ENCODE measurements at regions not wholly inside any gene's neighbourhood (a gene's known extent, or its start where the extent isn't known, plus 50 kb on each side); places are given as distances from the start of the nearest gene placed in this dataset.

- DNase-seq (ENCODE audit: low spot score): no peak
Observed at GRCh38 chr4:52288212-52288855, 237.2 kb downstream of the SPATA18 start.

DNA sequence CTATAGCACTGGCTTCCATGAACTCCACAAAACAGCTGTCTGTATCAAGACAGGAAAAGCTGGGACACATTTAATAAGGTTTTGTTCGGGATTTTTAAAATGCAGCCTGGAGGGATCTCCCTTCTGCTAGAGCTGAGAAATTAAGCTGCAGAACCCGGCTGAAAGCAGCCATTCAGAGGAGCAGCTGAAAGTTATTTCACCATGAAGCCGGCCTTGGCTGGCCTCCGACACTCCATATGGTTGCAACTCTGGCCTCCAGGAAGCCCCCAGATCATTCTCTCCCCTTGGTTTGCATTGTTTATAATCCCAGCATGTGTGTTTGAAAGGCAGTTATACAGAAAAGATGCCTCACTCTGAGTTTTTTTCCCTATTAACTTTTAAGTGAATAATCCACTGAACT, 239.4 kb downstream of the SPATA18 start:
- DNase-seq (ENCODE audit: low spot score): no peak

- no peak for DNase-seq (ENCODE audit: low spot score)
Observed at GRCh38 chr4:52292245-52292644, 241.1 kb downstream of the SPATA18 start.

DNA sequence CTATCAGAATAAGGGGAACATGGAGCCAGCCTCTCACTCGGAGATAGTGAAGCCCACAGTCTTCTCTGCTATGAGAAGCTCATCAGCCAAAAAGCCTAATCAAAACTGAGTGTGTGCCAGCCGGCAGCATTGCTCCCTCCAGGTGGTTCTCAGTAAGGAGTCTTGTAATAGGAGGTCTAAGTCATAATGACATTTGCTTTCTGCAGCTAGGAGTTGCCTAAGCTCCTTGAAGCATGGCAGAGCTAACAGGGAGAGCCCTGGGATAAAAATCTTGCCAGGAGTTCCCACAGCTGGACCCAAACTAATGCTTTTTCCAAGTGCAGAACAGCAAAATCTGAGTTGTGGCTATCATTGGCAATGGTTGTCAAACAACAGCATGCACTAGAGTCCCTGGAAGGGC, 245.2 kb downstream of the SPATA18 start:
- no peak for DNase-seq (ENCODE audit: low spot score)

GRCh38 chr4:52298444-52298843, 247.3 kb downstream of the SPATA18 start:
- no peak for DNase-seq (ENCODE audit: low spot score)

DNA sequence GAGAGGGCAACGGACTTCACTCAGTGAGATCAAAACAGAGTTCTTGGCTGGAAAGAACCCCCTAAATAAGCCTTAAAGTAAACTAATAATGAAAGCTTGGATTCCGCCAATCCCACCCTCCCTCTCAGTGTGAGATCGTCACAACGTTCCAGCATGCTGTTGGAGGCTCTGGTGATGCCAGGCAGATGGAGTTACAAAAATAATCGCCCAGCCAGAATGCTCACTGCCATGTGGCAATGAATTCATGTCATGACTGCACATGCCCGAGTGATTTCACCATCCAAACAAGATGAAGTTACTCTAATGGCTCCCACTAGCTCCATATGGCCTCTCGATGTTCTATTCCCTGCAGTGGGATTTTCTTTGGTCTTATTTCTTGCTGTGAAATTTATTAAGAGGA, 248.0 kb downstream of the SPATA18 start:
- no peak for DNase-seq (ENCODE audit: low spot score)

DNA sequence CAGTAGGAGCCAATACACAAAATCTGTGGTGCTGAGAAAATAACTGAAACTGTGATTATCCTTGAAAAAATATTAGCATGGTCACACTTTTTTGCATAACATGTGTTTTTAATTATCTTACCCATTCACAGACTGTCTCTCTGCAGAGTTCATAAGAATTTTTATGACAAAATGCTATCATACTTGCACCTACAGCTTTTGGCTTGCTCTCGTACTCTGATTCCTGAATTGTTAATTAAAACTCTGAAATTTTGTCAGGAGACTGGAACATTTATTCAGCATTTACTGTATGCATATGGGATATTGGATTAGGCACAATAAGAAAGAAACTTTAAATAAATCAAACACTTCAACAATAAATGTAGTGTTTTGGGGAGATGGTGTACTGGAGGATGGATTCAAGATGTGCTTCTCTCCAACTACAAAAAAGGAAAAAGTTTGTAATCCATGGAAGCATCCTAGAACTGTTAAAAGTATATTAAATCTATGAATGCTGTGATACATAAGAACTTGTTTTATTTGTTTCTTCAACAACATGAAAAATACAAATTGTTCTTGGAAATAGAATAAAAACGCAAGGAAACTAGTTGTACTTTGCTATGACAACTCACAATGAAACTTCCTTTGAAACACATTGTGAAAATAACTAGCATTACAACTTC, 260.5 kb downstream of the SPATA18 start:
- no peak for DNase-seq (ENCODE audit: low spot score)

DNA sequence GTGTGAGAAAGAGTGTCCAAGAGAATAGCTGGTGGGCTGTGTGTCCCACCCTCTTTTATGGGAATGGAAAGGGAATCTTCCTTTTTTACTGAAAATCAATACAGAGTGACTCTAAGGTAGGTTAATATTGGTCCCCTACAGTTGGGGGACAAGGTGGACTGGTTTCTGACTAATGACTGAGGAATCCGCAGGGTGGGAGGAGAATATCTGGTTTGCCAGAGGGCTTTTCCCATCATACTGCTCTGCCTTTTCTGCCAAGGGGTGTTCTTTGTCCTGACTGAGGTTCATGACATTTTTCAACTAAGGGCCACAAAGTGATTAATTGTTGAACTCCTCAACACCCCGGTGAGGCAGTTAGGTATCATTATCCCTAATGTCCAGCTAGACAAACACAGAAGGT, 261.6 kb downstream of the SPATA18 start:
- DNase-seq (ENCODE audit: low spot score): no peak

GRCh38 chr4:52317361-52317879, 266.3 kb downstream of the SPATA18 start:
- DNase-seq (ENCODE audit: low spot score): no peak

DNA sequence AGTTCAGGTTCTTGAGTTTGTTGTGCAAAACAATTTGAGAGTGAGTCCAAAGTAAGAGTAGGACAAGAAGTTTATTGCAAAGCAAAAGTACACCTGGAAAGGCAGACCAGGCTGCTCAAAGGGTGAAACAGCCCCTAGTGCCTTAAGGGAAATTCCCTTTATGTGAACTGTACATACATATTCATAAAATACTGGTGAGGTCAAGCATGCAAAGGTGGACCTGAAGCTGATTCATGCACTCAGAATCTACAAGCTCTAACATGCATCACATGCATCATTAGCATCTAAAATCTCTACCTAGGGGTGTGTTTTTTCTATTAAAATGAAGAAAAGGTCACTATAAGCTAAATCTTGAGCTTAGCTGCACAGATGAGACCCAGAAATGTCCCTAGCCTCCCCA, 266.9 kb downstream of the SPATA18 start:
- no peak for DNase-seq (ENCODE audit: low spot score)

GRCh38 chr4:52329894-52330293, 278.8 kb downstream of the SPATA18 start:
- no peak for DNase-seq (ENCODE audit: low spot score)

DNA sequence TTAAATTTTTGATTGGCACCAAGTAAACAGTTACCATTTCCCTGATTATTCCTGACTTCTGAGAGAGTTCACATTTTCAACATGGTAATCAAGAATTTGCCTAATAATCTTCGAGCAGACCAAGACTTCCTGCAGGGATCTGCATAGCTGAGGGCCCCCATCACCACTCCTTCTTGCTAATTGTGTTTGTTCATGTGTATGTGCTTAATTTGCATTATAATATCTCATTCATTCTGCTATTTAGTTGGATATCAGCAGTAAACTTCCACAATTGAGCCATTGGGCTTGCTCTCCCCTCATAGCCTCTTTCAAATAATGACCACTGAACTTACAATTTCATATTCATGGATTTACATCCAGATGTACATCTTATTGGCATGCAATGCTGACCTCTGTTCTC, 292.5 kb downstream of the SPATA18 start:
- DNase-seq (ENCODE audit: low spot score): no peak

- DNase-seq (ENCODE audit: low spot score): no peak
Observed at GRCh38 chr4:52350926-52351325, 299.8 kb downstream of the SPATA18 start.

GRCh38 chr4:52358366-52358765, 300.7 kb downstream of the USP46 start:
- no peak for DNase-seq (ENCODE audit: low spot score)

DNA sequence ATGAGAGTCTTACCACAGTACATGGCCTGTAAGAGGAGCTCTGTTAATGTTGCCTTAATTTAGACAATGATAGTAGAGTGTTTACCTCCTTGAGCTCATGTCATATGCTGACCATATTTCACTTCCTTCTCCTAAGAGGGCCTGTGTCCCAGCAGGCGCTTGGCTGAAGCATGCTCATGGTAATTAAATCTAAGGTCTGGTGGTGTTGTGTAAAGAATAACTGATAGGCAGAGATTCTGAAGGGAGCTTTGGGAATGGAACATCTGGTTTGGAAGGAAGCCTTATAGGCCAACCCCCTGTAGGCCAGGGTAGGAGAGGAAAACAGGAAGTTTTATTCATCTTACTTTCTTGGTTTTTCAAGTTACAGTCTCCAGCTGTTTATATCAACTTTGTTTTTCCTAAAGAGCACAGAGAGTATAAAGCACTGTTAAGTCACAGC, 300.2 kb downstream of the USP46 start:
- no peak for DNase-seq (ENCODE audit: low spot score)

DNA sequence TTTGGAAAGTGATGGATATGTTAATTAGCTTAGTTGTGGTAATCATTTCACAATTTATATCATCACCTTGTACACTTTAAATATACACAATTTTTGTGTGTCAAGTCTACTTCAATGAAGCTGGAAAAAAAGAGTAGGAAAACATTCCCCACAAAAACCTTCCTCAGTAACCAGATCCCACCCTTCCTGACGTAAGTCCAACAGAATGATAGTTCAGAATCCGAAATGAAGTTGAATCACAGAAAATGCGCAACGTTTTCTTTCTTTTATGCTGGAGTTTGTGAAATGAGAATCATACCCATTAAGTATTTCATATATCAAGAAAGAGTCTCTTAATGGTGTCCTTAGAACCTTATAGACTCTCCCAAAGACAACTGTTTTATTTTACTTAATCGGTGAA, 292.9 kb downstream of the USP46 start:
- no peak for DNase-seq (ENCODE audit: low spot score)

DNA sequence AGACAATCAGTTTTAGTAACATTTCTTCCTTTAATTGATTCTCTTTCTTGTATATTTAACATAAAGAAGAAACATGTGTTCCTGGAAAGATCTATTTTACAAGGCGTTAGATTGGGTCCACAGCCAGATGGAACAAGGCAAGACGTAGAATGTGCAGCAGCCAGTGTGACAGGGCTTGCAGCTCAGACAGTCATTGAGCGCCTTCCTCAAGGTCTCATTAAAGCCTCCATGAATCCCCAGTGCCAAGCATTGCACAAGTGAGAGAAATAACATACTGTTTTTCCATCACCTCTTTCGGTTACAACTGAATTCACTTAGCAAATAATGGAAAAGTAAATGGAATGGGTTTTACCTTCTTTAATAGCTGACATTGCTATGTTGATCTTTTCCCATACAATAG, 292.5 kb downstream of the USP46 start:
- DNase-seq (ENCODE audit: low spot score): no peak

GRCh38 chr4:52367282-52367830, 291.7 kb downstream of the USP46 start:
- DNase-seq (ENCODE audit: low spot score): no peak

DNA sequence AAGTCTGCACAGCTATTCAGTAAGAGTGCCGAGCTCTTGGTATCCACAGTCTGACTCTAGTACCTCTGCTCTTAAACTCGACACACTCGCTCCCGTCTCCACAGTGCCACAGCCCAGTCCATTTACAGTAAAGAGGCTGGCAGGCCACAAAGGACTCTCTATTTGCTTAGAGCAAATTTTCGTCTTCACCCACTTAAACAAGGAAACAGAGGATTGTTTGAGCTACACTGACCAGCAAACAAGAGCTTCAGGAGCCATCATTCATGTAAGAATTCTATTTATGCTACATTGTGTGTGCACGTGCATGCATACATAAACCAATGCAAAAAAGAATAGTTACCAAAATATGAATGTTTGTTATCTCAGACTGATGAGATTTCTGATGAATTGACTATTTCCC, 290.2 kb downstream of the USP46 start:
- no peak for DNase-seq (ENCODE audit: low spot score)

DNA sequence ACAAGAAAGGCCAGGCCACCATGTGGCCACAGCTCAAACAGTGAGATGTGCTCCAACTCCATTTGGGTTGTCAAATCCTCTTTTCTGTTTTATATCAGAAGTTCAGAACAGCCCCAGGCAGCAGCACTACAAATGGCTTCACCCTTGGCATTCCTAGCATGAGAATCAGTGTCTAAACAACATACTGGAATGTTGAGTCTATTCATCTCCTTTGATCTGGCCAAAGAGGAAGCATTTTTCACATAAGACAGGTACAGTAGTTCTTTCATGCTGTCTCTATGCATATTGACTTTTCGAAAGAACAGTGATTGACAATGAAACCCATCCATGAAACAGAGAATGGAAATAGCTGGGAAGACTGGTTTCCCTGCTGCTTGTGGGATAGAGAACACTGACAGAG, 289.5 kb downstream of the USP46 start:
- no peak for DNase-seq (ENCODE audit: low spot score)

- no peak for DNase-seq (ENCODE audit: low spot score)
Observed at GRCh38 chr4:52370576-52370975, 288.5 kb downstream of the USP46 start.

- no peak for DNase-seq (ENCODE audit: low spot score)
Observed at GRCh38 chr4:52371841-52372240, 287.3 kb downstream of the USP46 start.

- DNase-seq (ENCODE audit: low spot score): no peak
Observed at GRCh38 chr4:52372269-52372668, 286.8 kb downstream of the USP46 start.

- DNase-seq (ENCODE audit: low spot score): no peak
Observed at GRCh38 chr4:52372747-52373146, 286.4 kb downstream of the USP46 start.

All from ecto neural progenitor cell (in vitro differentiated cells).